ENCODE measurements at regions not wholly inside any gene's neighbourhood (a gene's known extent, or its start where the extent isn't known, plus 50 kb on each side); places are given as distances from the start of the nearest gene placed in this dataset.
A peak's percentile ranks its signal among the peaks of the same experiment; 100 is the strongest.

GRCh38 chr13:40096357-40096901, 441.0 kb downstream of the COG6 start:
- TF ChIP-seq CTCF (IDR thresholded peaks at IDR 0.05; ENCODE audit: unreplicated experiment) = no peak
- no peak overlapping the region for H3K4me3 Mint-ChIP-seq (ENCODE audit: low read depth)
- DNase-seq (ENCODE audit: low spot score, unreplicated experiment) = no peak

GRCh38 chr13:40098246-40098645, 442.8 kb downstream of the COG6 start:
- no peaks in the 10 kb centered on the region for H3K27me3 Mint-ChIP-seq
- no peak for DNase-seq (ENCODE audit: low spot score, unreplicated experiment)
- TF ChIP-seq CTCF (IDR thresholded peaks at IDR 0.05; ENCODE audit: unreplicated experiment) = no peak
- H3K4me3 Mint-ChIP-seq (ENCODE audit: low read depth) = no peak overlapping the region
- H3K9me3 Mint-ChIP-seq (ENCODE audit: low read depth) = no peaks in the 10 kb centered on the region
- peak overlapping the region; percentile 15 for H3K27ac Mint-ChIP-seq
- H3K4me1 Mint-ChIP-seq (ENCODE audit: low read depth) = peaks cover 25% of the 10 kb centered on the region
- H3K36me3 Mint-ChIP-seq (ENCODE audit: insufficient read depth) = no peaks in the 10 kb centered on the region

More at GRCh38 chr13:40096357-40096901, 441.0 kb downstream of the COG6 start:
- Mint-ChIP-seq H3K4me1 (ENCODE audit: low read depth) (peaks cover 20% of the 10 kb centered on the region), H3K27me3 (no peaks in the 10 kb centered on the region), H3K36me3 (ENCODE audit: insufficient read depth) (no peaks in the 10 kb centered on the region), H3K27ac (peak overlapping the region; percentile 21), H3K9me3 (ENCODE audit: low read depth) (no peaks in the 10 kb centered on the region)

- no peaks in the 10 kb centered on the region for H3K9me3 Mint-ChIP-seq (ENCODE audit: low read depth)
- peaks cover 5% of the 10 kb centered on the region for H3K27me3 Mint-ChIP-seq
- peaks cover 11% of the 10 kb centered on the region for H3K4me1 Mint-ChIP-seq (ENCODE audit: low read depth)
- no peak overlapping the region for H3K27ac Mint-ChIP-seq
- no peak overlapping the region for H3K4me3 Mint-ChIP-seq (ENCODE audit: low read depth)
- no peak for TF ChIP-seq CTCF (IDR thresholded peaks at IDR 0.05; ENCODE audit: unreplicated experiment)
- no peaks in the 10 kb centered on the region for H3K36me3 Mint-ChIP-seq (ENCODE audit: insufficient read depth)
- DNase-seq (ENCODE audit: low spot score, unreplicated experiment) = no peak
Measured at GRCh38 chr13:40101708-40102359, 446.4 kb downstream of the COG6 start.

- TF ChIP-seq CTCF (IDR thresholded peaks at IDR 0.05; ENCODE audit: unreplicated experiment) = no peak
- Mint-ChIP-seq H3K4me1 (ENCODE audit: low read depth) (peaks cover 7% of the 10 kb centered on the region), H3K4me3 (ENCODE audit: low read depth) (no peak overlapping the region), H3K27me3 (peaks cover 5% of the 10 kb centered on the region), H3K9me3 (ENCODE audit: low read depth) (no peaks in the 10 kb centered on the region), H3K27ac (no peak overlapping the region), H3K36me3 (ENCODE audit: insufficient read depth) (no peaks in the 10 kb centered on the region)
- no peak for DNase-seq (ENCODE audit: low spot score, unreplicated experiment)
Measured at GRCh38 chr13:40102360-40102727, 446.9 kb downstream of the COG6 start.

- Mint-ChIP-seq H3K27me3 (peaks cover 5% of the 10 kb centered on the region), H3K36me3 (ENCODE audit: insufficient read depth) (no peaks in the 10 kb centered on the region), H3K9me3 (ENCODE audit: low read depth) (no peaks in the 10 kb centered on the region), H3K4me1 (ENCODE audit: low read depth) (peaks cover 7% of the 10 kb centered on the region), H3K27ac (no peak overlapping the region), H3K4me3 (ENCODE audit: low read depth) (no peak overlapping the region)
- no peak for DNase-seq (ENCODE audit: low spot score, unreplicated experiment)
- TF ChIP-seq CTCF (IDR thresholded peaks at IDR 0.05; ENCODE audit: unreplicated experiment) = no peak
Measured at GRCh38 chr13:40102854-40103253, 447.4 kb downstream of the COG6 start.
